Sigmoid colon (tissue), 6 donors: ENCODE measurements at regions not wholly inside any gene's neighbourhood (a gene's known extent, or its start where the extent isn't known, plus 50 kb on each side); places are given as distances from the start of the nearest gene placed in this dataset.

Source experiments
- DNase-seq: peaks from one replicate; pipeline ENCODE4 v3.0.0-alpha.2; 2019
- H3K27ac ChIP-seq, 4 donors: fragments of 200-600 bp; sonication (generic); one replicate each; pipeline ENCODE4 v1.5.1; 2016 to 2019; ENCODE audit warnings: mild to moderate bottlenecking in 1 of 4
- H3K27me3 ChIP-seq, 3 donors: fragments of 200-600 bp; sonication (generic); one replicate each; pipeline ENCODE4 v1.5.1; 2019; ENCODE audit warnings: mild to moderate bottlenecking in 1 of 3
- H3K36me3 ChIP-seq, 4 donors: fragments of 200-600 bp; sonication (generic); one replicate each; pipeline ENCODE4 v1.5.1; 2016 to 2019
- H3K4me1 ChIP-seq, 4 donors: fragments of 200-600 bp; sonication (generic); one replicate each; pipeline ENCODE4 v1.5.1; 2017 to 2019
- H3K4me3 ChIP-seq, 4 donors: fragments of 200-600 bp; sonication (generic); one replicate each; pipeline ENCODE4 v1.5.1; 2017 to 2019; ENCODE audit warnings: mild to moderate bottlenecking in 2 of 4, moderate library complexity in 1 of 4
- H3K9me3 ChIP-seq, 4 donors: fragments of 200-600 bp in 3 of 4; sonication (generic) in 3 of 4; one replicate each; pipeline versions ENCODE4 v1.5.1 to v1.6.1; 2013 to 2019
- EP300 ChIP-seq, 4 donors: sonication (generic); formaldehyde crosslinking; IDR thresholded peaks; one replicate each; pipeline ENCODE4 v1.6.1; 2017; ENCODE audit warnings: antibody characterized with exemption in 4 of 4
- POLR2A ChIP-seq, 2 donors: fragments of 450-650 bp; IDR thresholded peaks; one replicate each; pipeline ENCODE4 v1.6.1; 2016; ENCODE audit warnings: antibody characterized with exemption in 2 of 2, mild to moderate bottlenecking in 2 of 2, moderate library complexity in 2 of 2
- POLR2AphosphoS5 ChIP-seq, 4 donors: sonication (generic); formaldehyde crosslinking; IDR thresholded peaks; one replicate each; pipeline ENCODE4 v1.6.1; 2017; ENCODE audit warnings: antibody characterized with exemption in 4 of 4
- WGBS, 2 donors: extraction: QIAGEN DNeasy Blood & Tissue Kit; methylation state at CpG; one replicate each; pipeline ENCODE4 v1.1.7; 2013; 5-methylcytosine and 5-hydroxymethylcytosine counted together
- intact Hi-C: fragments of 100-400 bp; cut with DNase I; formaldehyde crosslinking; loops from one replicate; pipeline ENCODE4 v1.15.1; 2023
- TF ChIP-seq, protein P1 (sequence below), 4 experiments: fragments of 450-650 bp in 3 of 4; fragments of 200-600 bp in 1 of 4; IDR thresholded peaks; one replicate each; pipeline ENCODE4 v1.5.1; 2016 to 2019; ENCODE audit warnings: antibody characterized with exemption in 4 of 4, mild to moderate bottlenecking in 3 of 4, moderate library complexity in 2 of 4
- donor health status: healthy with polysubstance abuse.
- donor health status: healthy.

DNA sequence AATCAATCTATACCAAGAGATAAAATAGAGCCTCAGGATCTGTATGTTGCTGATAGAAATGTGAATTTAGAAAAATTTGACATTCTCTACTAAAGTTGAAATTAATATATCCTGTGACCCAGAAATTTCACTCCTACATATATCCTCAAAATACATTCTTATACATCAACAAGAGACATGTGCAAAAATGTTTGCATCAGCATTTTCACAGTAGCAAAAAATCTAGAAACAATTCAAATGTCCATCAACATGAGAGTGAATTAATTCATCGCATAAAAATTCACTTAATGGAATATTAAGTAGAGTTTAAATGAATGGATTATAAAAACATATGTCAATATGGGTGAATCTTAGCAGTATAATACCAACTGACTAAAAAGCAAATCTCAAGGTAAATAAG is 80.8 kb downstream of the GPR65 start:
- TF ChIP-seq, protein P1, sequence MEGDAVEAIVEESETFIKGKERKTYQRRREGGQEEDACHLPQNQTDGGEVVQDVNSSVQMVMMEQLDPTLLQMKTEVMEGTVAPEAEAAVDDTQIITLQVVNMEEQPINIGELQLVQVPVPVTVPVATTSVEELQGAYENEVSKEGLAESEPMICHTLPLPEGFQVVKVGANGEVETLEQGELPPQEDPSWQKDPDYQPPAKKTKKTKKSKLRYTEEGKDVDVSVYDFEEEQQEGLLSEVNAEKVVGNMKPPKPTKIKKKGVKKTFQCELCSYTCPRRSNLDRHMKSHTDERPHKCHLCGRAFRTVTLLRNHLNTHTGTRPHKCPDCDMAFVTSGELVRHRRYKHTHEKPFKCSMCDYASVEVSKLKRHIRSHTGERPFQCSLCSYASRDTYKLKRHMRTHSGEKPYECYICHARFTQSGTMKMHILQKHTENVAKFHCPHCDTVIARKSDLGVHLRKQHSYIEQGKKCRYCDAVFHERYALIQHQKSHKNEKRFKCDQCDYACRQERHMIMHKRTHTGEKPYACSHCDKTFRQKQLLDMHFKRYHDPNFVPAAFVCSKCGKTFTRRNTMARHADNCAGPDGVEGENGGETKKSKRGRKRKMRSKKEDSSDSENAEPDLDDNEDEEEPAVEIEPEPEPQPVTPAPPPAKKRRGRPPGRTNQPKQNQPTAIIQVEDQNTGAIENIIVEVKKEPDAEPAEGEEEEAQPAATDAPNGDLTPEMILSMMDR (IDR thresholded peaks at IDR 0.05): no peak
- TF ChIP-seq POLR2AphosphoS5 (IDR thresholded peaks at IDR 0.05): no peak
- intact Hi-C loops: no loop called here
- no peak for DNase-seq
- H3K27me3 ChIP-seq: no peaks in the 10 kb centered on the region
- no peak overlapping the region for H3K27ac ChIP-seq
- H3K9me3 ChIP-seq: no peaks in the 10 kb centered on the region
- H3K36me3 ChIP-seq: no peaks in the 10 kb centered on the region
- no peak overlapping the region for H3K4me3 ChIP-seq
- 94 to 98% methylated on average over 1 of the region's 1 CpG for WGBS, 2 donors
- H3K4me1 ChIP-seq: no peaks in the 10 kb centered on the region

- Histone ChIP-seq H3K27ac (no peak overlapping the region), H3K9me3 (no peaks in the 10 kb centered on the region), H3K4me3 (no peak overlapping the region), H3K36me3 (no peaks in the 10 kb centered on the region), H3K27me3 (no peaks in the 10 kb centered on the region), H3K4me1 (no peaks in the 10 kb centered on the region)
- DNase-seq: no peak
- intact Hi-C loops: no loop called here
- TF ChIP-seq POLR2A (IDR thresholded peaks at IDR 0.05): no peak
Observed at GRCh38 chr14:88089445-88089844, 84.5 kb downstream of the GPR65 start.

- Histone ChIP-seq H3K27me3 (no peaks in the 10 kb centered on the region), H3K36me3 (no peaks in the 10 kb centered on the region), H3K27ac (no peak overlapping the region), H3K9me3 (no peaks in the 10 kb centered on the region), H3K4me1 (no peaks in the 10 kb centered on the region), H3K4me3 (no peak overlapping the region)
- DNase-seq: no peak
- TF ChIP-seq EP300 (IDR thresholded peaks at IDR 0.05): no peak
- TF ChIP-seq POLR2A (IDR thresholded peaks at IDR 0.05): no peak
- TF ChIP-seq, protein P1 (IDR thresholded peaks at IDR 0.05): no peak
- TF ChIP-seq POLR2AphosphoS5 (IDR thresholded peaks at IDR 0.05): no peak
- intact Hi-C loops: no loop called here
Observed at GRCh38 chr14:88092529-88092928, 87.6 kb downstream of the GPR65 start.

DNA sequence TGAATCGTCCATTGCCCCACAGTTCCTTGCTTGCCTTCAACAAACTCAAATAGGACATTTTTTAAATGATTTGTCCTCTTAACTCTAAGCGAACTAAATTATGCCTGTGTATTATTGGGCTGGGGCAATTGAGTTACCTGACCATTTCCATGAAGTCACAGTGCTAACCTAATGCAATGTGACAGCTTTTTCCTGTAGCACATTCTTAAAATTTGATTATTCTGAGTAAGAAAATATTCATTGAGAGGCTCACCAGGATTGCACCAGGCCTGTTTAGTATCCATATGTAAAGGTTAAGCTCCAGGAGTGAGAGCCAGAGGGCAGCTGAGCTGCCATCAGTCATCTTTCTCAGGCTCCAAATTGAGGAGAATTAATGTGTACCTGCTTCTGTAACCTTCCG is 90.9 kb downstream of the GPR65 start:
- TF ChIP-seq POLR2AphosphoS5 (IDR thresholded peaks at IDR 0.05) (no peak), EP300 (IDR thresholded peaks at IDR 0.05) (no peak)
- TF ChIP-seq, protein P1 (IDR thresholded peaks at IDR 0.05): no peak
- no peaks in the 10 kb centered on the region for H3K36me3 ChIP-seq
- H3K9me3 ChIP-seq: no peaks in the 10 kb centered on the region
- 83 to 87% methylated on average over 3 of the region's 3 CpGs for WGBS, 2 donors
- H3K4me3 ChIP-seq: no peak overlapping the region
- H3K27me3 ChIP-seq: no peaks in the 10 kb centered on the region
- no peak for DNase-seq
- no peaks in the 10 kb centered on the region for H3K4me1 ChIP-seq
- H3K27ac ChIP-seq: no peak overlapping the region
- intact Hi-C loops: no loop called here

- Histone ChIP-seq H3K27me3 (no peaks in the 10 kb centered on the region), H3K27ac (no peak overlapping the region), H3K4me3 (no peak overlapping the region), H3K36me3 (no peaks in the 10 kb centered on the region), H3K9me3 (no peaks in the 10 kb centered on the region), H3K4me1 (no peaks in the 10 kb centered on the region)
- 72 to 86% methylated on average over 3 of the region's 3 CpGs for WGBS, 2 donors
- intact Hi-C loops: no loop called here
- DNase-seq: no peak
- TF ChIP-seq, protein P1 (IDR thresholded peaks at IDR 0.05): no peak
- TF ChIP-seq POLR2AphosphoS5 (IDR thresholded peaks at IDR 0.05): no peak
- TF ChIP-seq EP300 (IDR thresholded peaks at IDR 0.05): no peak
- no peak for TF ChIP-seq POLR2A (IDR thresholded peaks at IDR 0.05)
Observed at GRCh38 chr14:88098163-88098562, 93.2 kb downstream of the GPR65 start.
